IPS-20b (cell line): ENCODE measurements at regions not wholly inside any gene's neighbourhood (a gene's known extent, or its start where the extent isn't known, plus 50 kb on each side); places are given as distances from the start of the nearest gene placed in this dataset.
"Not testable (repeated sequence)": the region's sequence is repeated elsewhere in the genome, so short reads cannot be mapped to it uniquely, and the experiment has no call there.

ENCODE experiments used
- H3K27ac ChIP-seq: one replicate; pipeline ENCODE4 v1.5.1; 2013; ENCODE audit warnings: low read length
- H3K27me3 ChIP-seq: 2 replicates; pipeline ENCODE4 v1.6.1; 2013; ENCODE audit warnings: mild to moderate bottlenecking, low read length, inconsistent platforms; ENCODE audit not compliant: insufficient read depth
- H3K36me3 ChIP-seq: 2 replicates; pipeline ENCODE4 v1.6.1; 2013; ENCODE audit warnings: low read depth, mild to moderate bottlenecking, inconsistent platforms, low read length, moderate library complexity; ENCODE audit not compliant: insufficient read depth
- H3K4me1 ChIP-seq: 2 replicates; pipeline ENCODE4 v1.6.1; 2013; ENCODE audit warnings: mild to moderate bottlenecking, control low read depth, inconsistent platforms, low read length, moderate library complexity; ENCODE audit not compliant: insufficient read depth
- H3K4me3 ChIP-seq: 2 replicates; pipeline ENCODE4 v1.5.1; 2013; ENCODE audit warnings: mild to moderate bottlenecking, low read length, inconsistent platforms
- H3K9ac ChIP-seq: 2 replicates; pipeline ENCODE4 v1.6.1; 2013; ENCODE audit warnings: low read depth, mild to moderate bottlenecking, inconsistent platforms, low read length, moderate library complexity
- H3K9me3 ChIP-seq: 2 replicates; pipeline ENCODE4 v1.6.1; 2013; ENCODE audit warnings: mild to moderate bottlenecking, low read depth, low read length, inconsistent platforms; ENCODE audit not compliant: insufficient read depth

GRCh38 chr3:198137038-198137835 lies 177.2 kb downstream of the LMLN start:
- H3K4me1 ChIP-seq = not testable (repeated sequence)

GRCh38 chr3:198138205-198138604 lies 178.2 kb downstream of the LMLN start:
- H3K27me3 ChIP-seq, H3K27ac ChIP-seq, H3K36me3 ChIP-seq, H3K9ac ChIP-seq, H3K4me1 ChIP-seq, H3K9me3 ChIP-seq, H3K4me3 ChIP-seq: not testable (repeated sequence)

More at GRCh38 chr3:198137038-198137835, 177.2 kb downstream of the LMLN start:
- H3K27ac ChIP-seq, H3K36me3 ChIP-seq, H3K9ac ChIP-seq, H3K27me3 ChIP-seq, H3K4me3 ChIP-seq, H3K9me3 ChIP-seq: not testable (repeated sequence)

- not testable (repeated sequence) for H3K4me3 ChIP-seq, H3K27me3 ChIP-seq, H3K9me3 ChIP-seq, H3K27ac ChIP-seq, H3K4me1 ChIP-seq, H3K36me3 ChIP-seq, H3K9ac ChIP-seq
Observed at GRCh38 chr3:198139037-198139436, 179.0 kb downstream of the LMLN start.

GRCh38 chr3:198139513-198140167 lies 179.6 kb downstream of the LMLN start:
- not testable (repeated sequence) for H3K27me3 ChIP-seq, H3K27ac ChIP-seq, H3K4me1 ChIP-seq, H3K9ac ChIP-seq, H3K36me3 ChIP-seq, H3K9me3 ChIP-seq, H3K4me3 ChIP-seq

GRCh38 chr3:198143300-198144137 lies 183.5 kb downstream of the LMLN start:
- not testable (repeated sequence) for H3K27me3 ChIP-seq, H3K9me3 ChIP-seq, H3K4me3 ChIP-seq, H3K27ac ChIP-seq, H3K9ac ChIP-seq, H3K4me1 ChIP-seq, H3K36me3 ChIP-seq

- not testable (repeated sequence) for H3K4me3 ChIP-seq, H3K9me3 ChIP-seq, H3K4me1 ChIP-seq, H3K27ac ChIP-seq, H3K27me3 ChIP-seq, H3K9ac ChIP-seq, H3K36me3 ChIP-seq
Observed at GRCh38 chr3:198145231-198145784, 185.3 kb downstream of the LMLN start.

- H3K27me3 ChIP-seq, H3K36me3 ChIP-seq, H3K9me3 ChIP-seq, H3K4me3 ChIP-seq, H3K4me1 ChIP-seq, H3K27ac ChIP-seq, H3K9ac ChIP-seq: not testable (repeated sequence)
Observed at GRCh38 chr3:198146070-198146469, 186.1 kb downstream of the LMLN start.

GRCh38 chr3:198146559-198147164 lies 186.6 kb downstream of the LMLN start:
- H3K9me3 ChIP-seq, H3K36me3 ChIP-seq, H3K4me1 ChIP-seq, H3K4me3 ChIP-seq, H3K9ac ChIP-seq, H3K27me3 ChIP-seq, H3K27ac ChIP-seq: not testable (repeated sequence)

- not testable (repeated sequence) for H3K9ac ChIP-seq, H3K27me3 ChIP-seq, H3K27ac ChIP-seq, H3K4me3 ChIP-seq, H3K9me3 ChIP-seq, H3K4me1 ChIP-seq, H3K36me3 ChIP-seq
Observed at GRCh38 chr3:198147213-198147612, 187.2 kb downstream of the LMLN start.

GRCh38 chr3:198147993-198148392 lies 188.0 kb downstream of the LMLN start:
- not testable (repeated sequence) for H3K27me3 ChIP-seq, H3K4me1 ChIP-seq, H3K27ac ChIP-seq, H3K9ac ChIP-seq, H3K9me3 ChIP-seq, H3K36me3 ChIP-seq, H3K4me3 ChIP-seq

GRCh38 chr3:198149904-198150303 lies 189.9 kb downstream of the LMLN start:
- H3K36me3 ChIP-seq, H3K4me3 ChIP-seq, H3K27me3 ChIP-seq, H3K27ac ChIP-seq, H3K9ac ChIP-seq, H3K4me1 ChIP-seq, H3K9me3 ChIP-seq: not testable (repeated sequence)
